SK-N-MC (cell line): ENCODE measurements at regions not wholly inside any gene's neighbourhood (a gene's known extent, or its start where the extent isn't known, plus 50 kb on each side); places are given as distances from the start of the nearest gene placed in this dataset.

Source experiments
- EZH2 ChIP-seq: fragments of 200-600 bp; sonication (generic); IDR thresholded peaks from one replicate; pipeline ENCODE4 v1.6.1; 2017; ENCODE audit warnings: antibody characterized with exemption
- FOXP2 ChIP-seq: optimal IDR thresholded peaks from 2 replicates; pipeline ENCODE3; 2011; ENCODE audit warnings: mild to moderate bottlenecking, moderate library complexity; ENCODE audit not compliant: insufficient read depth; ENCODE audit errors: extremely low read length, control extremely low read depth
- POLR2AphosphoS5 ChIP-seq: IDR thresholded peaks from 2 replicates; pipeline ENCODE4 v1.6.1; 2012; ENCODE audit warnings: mild to moderate bottlenecking, low read depth, low read length, borderline replicate concordance

GRCh38 chr12:78489990-78490389 lies 374.6 kb upstream of the SYT1 start:
- TF ChIP-seq POLR2AphosphoS5: no peak
- no peak for TF ChIP-seq EZH2
- TF ChIP-seq FOXP2: no peak
